IMR-90 (cell line): ENCODE measurements at regions not wholly inside any gene's neighbourhood (a gene's known extent, or its start where the extent isn't known, plus 50 kb on each side); places are given as distances from the start of the nearest gene placed in this dataset.

Experiments
- BHLHE40 ChIP-seq: fragments of 150-350 bp; IDR thresholded peaks from 2 replicates; pipeline ENCODE4 v1.6.1; 2016; ENCODE audit warnings: mild to moderate bottlenecking, low read depth, low read length
- MAFK ChIP-seq: IDR thresholded peaks from 2 replicates; pipeline ENCODE4 v1.6.1; 2012; ENCODE audit warnings: low read depth, low read length, improper control_type of control experiment
- POLR2A ChIP-seq: IDR thresholded peaks from 2 replicates; pipeline ENCODE4 v1.6.1; 2012; ENCODE audit warnings: mild to moderate bottlenecking, low read depth, low read length
- TF ChIP-seq, protein P1 (sequence below): conservative IDR thresholded peaks from 2 replicates; pipeline ENCODE4 v1.5.1; 2012; ENCODE audit warnings: mild to moderate bottlenecking, low read depth, low read length, improper control_type of control experiment

- TF ChIP-seq BHLHE40 (no peak), POLR2A (no peak), MAFK (no peak)
- TF ChIP-seq, protein P1, sequence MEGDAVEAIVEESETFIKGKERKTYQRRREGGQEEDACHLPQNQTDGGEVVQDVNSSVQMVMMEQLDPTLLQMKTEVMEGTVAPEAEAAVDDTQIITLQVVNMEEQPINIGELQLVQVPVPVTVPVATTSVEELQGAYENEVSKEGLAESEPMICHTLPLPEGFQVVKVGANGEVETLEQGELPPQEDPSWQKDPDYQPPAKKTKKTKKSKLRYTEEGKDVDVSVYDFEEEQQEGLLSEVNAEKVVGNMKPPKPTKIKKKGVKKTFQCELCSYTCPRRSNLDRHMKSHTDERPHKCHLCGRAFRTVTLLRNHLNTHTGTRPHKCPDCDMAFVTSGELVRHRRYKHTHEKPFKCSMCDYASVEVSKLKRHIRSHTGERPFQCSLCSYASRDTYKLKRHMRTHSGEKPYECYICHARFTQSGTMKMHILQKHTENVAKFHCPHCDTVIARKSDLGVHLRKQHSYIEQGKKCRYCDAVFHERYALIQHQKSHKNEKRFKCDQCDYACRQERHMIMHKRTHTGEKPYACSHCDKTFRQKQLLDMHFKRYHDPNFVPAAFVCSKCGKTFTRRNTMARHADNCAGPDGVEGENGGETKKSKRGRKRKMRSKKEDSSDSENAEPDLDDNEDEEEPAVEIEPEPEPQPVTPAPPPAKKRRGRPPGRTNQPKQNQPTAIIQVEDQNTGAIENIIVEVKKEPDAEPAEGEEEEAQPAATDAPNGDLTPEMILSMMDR: no peak
These were observed 396.5 kb downstream of the ZNF608 start for GRCh38 chr5:124349931-124350330.
